Peyer's patch (tissue), 4 donors: ENCODE measurements at regions not wholly inside any gene's neighbourhood (a gene's known extent, or its start where the extent isn't known, plus 50 kb on each side); places are given as distances from the start of the nearest gene placed in this dataset.

Source experiments
- DNase-seq, 3 donors: peaks; one replicate each; pipeline ENCODE4 v3.0.0-alpha.2; 2017 to 2019
- H3K27ac ChIP-seq, 4 donors: fragments of 200-600 bp; sonication (generic); one replicate each; pipeline ENCODE4 v1.5.1; 2016 to 2019
- H3K27me3 ChIP-seq, 2 donors: fragments of 200-600 bp; sonication (generic); one replicate each; pipeline ENCODE4 v1.5.1; 2019
- H3K36me3 ChIP-seq, 3 donors: fragments of 200-600 bp; sonication (generic); one replicate each; pipeline ENCODE4 v1.5.1; 2016 to 2019
- H3K4me1 ChIP-seq, 4 donors: fragments of 200-600 bp; sonication (generic); one replicate each; pipeline ENCODE4 v1.5.1; 2016 to 2019
- H3K4me3 ChIP-seq, 4 donors: fragments of 200-600 bp; sonication (generic); 1 replicate in 3 of 4; 2 replicates in 1 of 4; pipeline ENCODE4 v1.5.1; 2016 to 2019; ENCODE audit warnings: mild to moderate bottlenecking in 1 of 4
- H3K9me3 ChIP-seq, 4 donors: fragments of 200-600 bp; sonication (generic); one replicate each; pipeline ENCODE4 v1.5.1; 2016 to 2019; ENCODE audit warnings: mild to moderate bottlenecking in 1 of 4
- CTCF ChIP-seq, 6 experiments: fragments of 450-650 bp in 4 of 6; fragments of 200-600 bp in 2 of 6; sonication (generic) in 1 of 6; IDR thresholded peaks; one replicate each; pipeline ENCODE4 v1.5.1; 2017 to 2019; ENCODE audit warnings: antibody characterized with exemption in 6 of 6, mild to moderate bottlenecking in 3 of 6, moderate library complexity in 1 of 6
- POLR2A ChIP-seq, 2 donors: fragments of 450-650 bp; IDR thresholded peaks; one replicate each; pipeline ENCODE4 v1.5.1; 2017; ENCODE audit warnings: antibody characterized with exemption in 2 of 2, mild to moderate bottlenecking in 2 of 2, moderate library complexity in 2 of 2

GRCh38 chrX:44698357-44698756, 145.5 kb upstream of the DUSP21 start:
- Histone ChIP-seq H3K27me3 (no peaks in the 10 kb centered on the region), H3K9me3 (no peaks in the 10 kb centered on the region), H3K4me1 (no peaks in the 10 kb centered on the region), H3K27ac (no peak overlapping the region), H3K4me3 (no peak overlapping the region), H3K36me3 (no peaks in the 10 kb centered on the region)
- TF ChIP-seq CTCF (IDR thresholded peaks at IDR 0.05) (no peak), POLR2A (IDR thresholded peaks at IDR 0.05) (no peak)
- DNase-seq = no peak

GRCh38 chrX:44693255-44693654, 150.6 kb upstream of the DUSP21 start:
- H3K27me3 ChIP-seq = no peaks in the 10 kb centered on the region
- DNase-seq = no peak

GRCh38 chrX:44690129-44690528, 147.5 kb upstream of the FUNDC1 start:
- Histone ChIP-seq H3K9me3 (no peaks in the 10 kb centered on the region), H3K4me3 (no peak overlapping the region), H3K36me3 (no peaks in the 10 kb centered on the region), H3K27me3 (no peaks in the 10 kb centered on the region), H3K27ac (no peak overlapping the region), H3K4me1 (no peaks in the 10 kb centered on the region)
- no peak for TF ChIP-seq POLR2A (IDR thresholded peaks at IDR 0.05)
- no peak for TF ChIP-seq CTCF (IDR thresholded peaks at IDR 0.05)
- DNase-seq = no peak

More at GRCh38 chrX:44693255-44693654, 150.6 kb upstream of the DUSP21 start:
- H3K9me3 ChIP-seq = no peaks in the 10 kb centered on the region
- H3K4me1 ChIP-seq = no peaks in the 10 kb centered on the region
- H3K36me3 ChIP-seq = no peaks in the 10 kb centered on the region
- no peak for TF ChIP-seq POLR2A (IDR thresholded peaks at IDR 0.05)
- TF ChIP-seq CTCF (IDR thresholded peaks at IDR 0.05) = no peak
- H3K4me3 ChIP-seq = no peak overlapping the region
- no peak overlapping the region for H3K27ac ChIP-seq

GRCh38 chrX:44675362-44676024, 132.8 kb upstream of the FUNDC1 start:
- Histone ChIP-seq H3K36me3 (no peaks in the 10 kb centered on the region), H3K4me3 (no peak overlapping the region), H3K27me3 (no peaks in the 10 kb centered on the region), H3K4me1 (no peaks in the 10 kb centered on the region), H3K27ac (no peak overlapping the region), H3K9me3 (no peaks in the 10 kb centered on the region)
- DNase-seq = no peak
- TF ChIP-seq CTCF (IDR thresholded peaks at IDR 0.05) (no peak), POLR2A (IDR thresholded peaks at IDR 0.05) (no peak)

GRCh38 chrX:44674906-44675305, 132.2 kb upstream of the FUNDC1 start:
- H3K27me3 ChIP-seq = no peaks in the 10 kb centered on the region
- no peaks in the 10 kb centered on the region for H3K36me3 ChIP-seq
- H3K9me3 ChIP-seq = no peaks in the 10 kb centered on the region
- no peak for TF ChIP-seq CTCF (IDR thresholded peaks at IDR 0.05)
- no peak for TF ChIP-seq POLR2A (IDR thresholded peaks at IDR 0.05)
- no peak overlapping the region for H3K4me3 ChIP-seq
- H3K27ac ChIP-seq = no peak overlapping the region
- no peaks in the 10 kb centered on the region for H3K4me1 ChIP-seq
- no peak for DNase-seq

- H3K9me3 ChIP-seq = no peaks in the 10 kb centered on the region
- DNase-seq = no peak
- no peak for TF ChIP-seq CTCF (IDR thresholded peaks at IDR 0.05)
Measured at GRCh38 chrX:44669626-44670025, 127.0 kb upstream of the FUNDC1 start.

More at GRCh38 chrX:44669626-44670025, 127.0 kb upstream of the FUNDC1 start:
- H3K4me3 ChIP-seq = no peak overlapping the region
- H3K36me3 ChIP-seq = no peaks in the 10 kb centered on the region
- H3K4me1 ChIP-seq = no peaks in the 10 kb centered on the region
- no peaks in the 10 kb centered on the region for H3K27me3 ChIP-seq
- H3K27ac ChIP-seq = no peak overlapping the region
